ENCODE measurements at regions not wholly inside any gene's neighbourhood (a gene's known extent, or its start where the extent isn't known, plus 50 kb on each side); places are given as distances from the start of the nearest gene placed in this dataset.

DNA sequence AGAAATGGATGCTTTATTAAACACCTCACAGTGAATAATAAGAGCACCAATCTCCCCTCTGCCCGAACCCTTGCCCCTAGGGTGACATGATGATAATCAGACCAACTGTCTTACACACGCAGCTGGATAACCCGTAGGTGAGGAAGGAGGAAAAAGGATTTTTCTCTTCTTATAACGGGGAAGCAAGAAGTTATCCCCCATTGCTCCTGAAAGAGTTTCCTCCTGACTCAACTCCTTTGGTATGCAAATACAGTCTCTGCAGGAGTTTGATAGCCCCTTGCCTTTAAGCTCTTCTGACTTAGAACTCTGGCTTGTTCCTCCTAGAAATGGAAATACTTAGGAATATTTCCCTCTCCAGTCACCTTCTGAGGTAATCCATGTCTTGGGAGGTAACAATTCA lies 455.8 kb downstream of the TMEM135 start:
- DNase-seq (ENCODE audit: low read depth) = no peak

GRCh38 chr11:87491381-87491780 lies 453.6 kb downstream of the TMEM135 start:
- no peak for TF ChIP-seq CTCF (conservative IDR thresholded peaks at IDR 0.05; ENCODE audit: low read depth, low read length)
- no peak for DNase-seq (ENCODE audit: low read depth)
- H3K4me3 ChIP-seq (ENCODE audit: low read length) = no peak overlapping the region

More for the DNA sequence above, 455.8 kb downstream of the TMEM135 start:
- TF ChIP-seq CTCF (conservative IDR thresholded peaks at IDR 0.05; ENCODE audit: low read depth, low read length) = no peak
- H3K4me3 ChIP-seq (ENCODE audit: low read length) = no peak overlapping the region

DNA sequence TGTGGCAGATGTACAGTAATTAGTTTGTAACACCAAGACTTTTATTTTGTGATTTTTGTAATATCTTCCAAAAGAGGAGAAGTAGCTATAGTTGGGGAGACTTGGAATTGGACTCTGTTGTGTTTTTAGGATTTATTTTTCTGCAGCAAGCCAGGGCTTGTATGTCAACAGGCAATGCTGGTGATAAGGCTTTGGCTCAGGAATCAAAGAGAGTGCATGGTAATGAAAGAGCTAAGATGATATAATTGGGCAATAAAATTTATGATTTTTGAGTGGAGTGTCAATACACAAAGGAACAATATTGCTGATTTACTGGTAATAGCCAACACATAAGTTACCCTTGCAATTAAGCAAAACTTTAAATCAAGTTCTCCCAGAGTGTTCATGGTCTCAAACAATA lies 452.9 kb downstream of the TMEM135 start:
- DNase-seq (ENCODE audit: low read depth) = no peak
- no peak overlapping the region for H3K4me3 ChIP-seq (ENCODE audit: low read length)
- TF ChIP-seq CTCF (conservative IDR thresholded peaks at IDR 0.05; ENCODE audit: low read depth, low read length) = no peak

- DNase-seq (ENCODE audit: low read depth) = no peak
- TF ChIP-seq CTCF (conservative IDR thresholded peaks at IDR 0.05; ENCODE audit: low read depth, low read length) = no peak
- H3K4me3 ChIP-seq (ENCODE audit: low read length) = no peak overlapping the region
Measured at GRCh38 chr11:87484566-87484965, 446.8 kb downstream of the TMEM135 start.

DNA sequence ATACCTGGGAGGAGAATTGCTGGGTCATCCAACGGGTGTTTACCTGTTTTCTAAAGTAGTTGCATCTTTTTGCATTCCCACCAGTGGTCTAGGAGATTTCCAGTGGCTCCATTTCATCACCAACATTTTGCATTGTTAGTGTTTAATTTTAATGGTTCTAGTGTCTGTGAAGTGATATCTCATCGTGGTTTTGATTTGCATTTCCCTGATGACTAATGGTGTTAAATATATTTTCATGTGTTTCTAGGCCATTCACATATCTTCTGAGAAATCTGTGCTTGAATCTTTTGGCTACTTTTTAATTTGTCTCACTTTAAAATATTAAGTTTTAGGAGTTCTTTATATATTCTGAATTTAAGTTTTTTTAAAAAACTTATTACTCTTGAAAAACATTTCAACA lies 439.6 kb downstream of the TMEM135 start:
- no peak for TF ChIP-seq CTCF (conservative IDR thresholded peaks at IDR 0.05; ENCODE audit: low read depth, low read length)
- DNase-seq (ENCODE audit: low read depth) = no peak
- no peak overlapping the region for H3K4me3 ChIP-seq (ENCODE audit: low read length)

DNA sequence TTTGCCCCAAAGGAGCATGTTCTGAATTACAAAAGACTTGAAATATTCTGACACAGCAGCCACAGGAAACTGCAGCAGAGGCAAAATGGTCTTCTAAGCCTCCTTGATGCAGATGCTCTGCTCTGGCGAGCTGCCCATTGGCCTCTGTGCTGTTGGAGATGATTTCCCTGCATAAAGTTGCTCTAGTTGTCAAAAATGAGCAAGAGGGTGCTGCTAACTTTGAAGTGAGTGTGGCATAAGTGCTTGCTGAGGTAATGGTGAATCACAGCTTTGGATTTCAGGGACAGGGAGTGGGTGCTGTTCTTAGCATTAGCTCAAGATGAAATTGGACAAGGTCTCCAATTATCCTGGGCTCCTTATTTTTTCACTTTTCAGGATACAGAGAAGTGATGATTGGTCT lies 435.4 kb downstream of the TMEM135 start:
- peak; percentile 66 for DNase-seq (ENCODE audit: low read depth)
- no peak overlapping the region for H3K4me3 ChIP-seq (ENCODE audit: low read length)
- TF ChIP-seq CTCF (conservative IDR thresholded peaks at IDR 0.05; ENCODE audit: low read depth, low read length) = no peak

- TF ChIP-seq CTCF (conservative IDR thresholded peaks at IDR 0.05; ENCODE audit: low read depth, low read length) = no peak
- no peak overlapping the region for H3K4me3 ChIP-seq (ENCODE audit: low read length)
- no peak for DNase-seq (ENCODE audit: low read depth)
Measured at GRCh38 chr11:87466223-87466622, 428.5 kb downstream of the TMEM135 start.
